ENCODE measurements at regions not wholly inside any gene's neighbourhood (a gene's known extent, or its start where the extent isn't known, plus 50 kb on each side); places are given as distances from the start of the nearest gene placed in this dataset.

GRCh38 chr3:159626598-159626997 lies 362.0 kb upstream of the IL12A start:
- Mint-ChIP-seq H3K4me1 (peaks cover 19% of the 10 kb centered on the region), H3K9me3 (no peaks in the 10 kb centered on the region), H3K4me3 (no peak overlapping the region), H3K36me3 (ENCODE audit: low read depth) (no peaks in the 10 kb centered on the region), H3K27ac (no peak overlapping the region), H3K27me3 (ENCODE audit: insufficient read depth) (peaks cover 4% of the 10 kb centered on the region)
- DNase-seq = no peak
- H3K9ac ChIP-seq (ENCODE audit: extremely low read depth, low read length, poor library complexity, severe bottlenecking) = no peak overlapping the region
- H3K36me3 ChIP-seq (ENCODE audit: control insufficient read depth, insufficient read depth, low read length) = no peaks in the 10 kb centered on the region
- no peak for TF ChIP-seq CTCF (conservative IDR thresholded peaks at IDR 0.05)
- 57 to 91% methylated on average over 1 of the region's 1 CpG for WGBS, 2 experiments (ENCODE audit: insufficient coverage in 1 of 2, insufficient read length in 1 of 2)
- no peaks in the 10 kb centered on the region for H3K9me3 ChIP-seq (ENCODE audit: control insufficient read depth, low read length)
- H3K4me3 ChIP-seq (ENCODE audit: low read length) = no peak overlapping the region
- peaks cover 3% of the 10 kb centered on the region for H3K4me1 ChIP-seq (ENCODE audit: control insufficient read depth, insufficient read depth, low read length)
- H3K27me3 ChIP-seq (ENCODE audit: control insufficient read depth, insufficient read depth, low read length, poor library complexity, severe bottlenecking) = no peaks in the 10 kb centered on the region
- no peak overlapping the region for H3K27ac ChIP-seq (ENCODE audit: low read depth, low read length)

- no peak for TF ChIP-seq CTCF (conservative IDR thresholded peaks at IDR 0.05)
- H3K9ac ChIP-seq (ENCODE audit: extremely low read depth, low read length, poor library complexity, severe bottlenecking) = no peak overlapping the region
- no peaks in the 10 kb centered on the region for H3K9me3 Mint-ChIP-seq
- H3K36me3 ChIP-seq (ENCODE audit: control insufficient read depth, insufficient read depth, low read length) = no peaks in the 10 kb centered on the region
- H3K9me3 ChIP-seq (ENCODE audit: control insufficient read depth, low read length) = no peaks in the 10 kb centered on the region
- no peak overlapping the region for H3K4me3 ChIP-seq (ENCODE audit: low read length)
- peaks cover 4% of the 10 kb centered on the region for H3K27me3 Mint-ChIP-seq (ENCODE audit: insufficient read depth)
- H3K4me3 Mint-ChIP-seq = no peak overlapping the region
- H3K27ac Mint-ChIP-seq = no peak overlapping the region
- H3K27me3 ChIP-seq (ENCODE audit: control insufficient read depth, insufficient read depth, low read length, poor library complexity, severe bottlenecking) = no peaks in the 10 kb centered on the region
- H3K4me1 Mint-ChIP-seq = peaks cover 17% of the 10 kb centered on the region
- no peak overlapping the region for H3K27ac ChIP-seq (ENCODE audit: low read depth, low read length)
- peaks cover 3% of the 10 kb centered on the region for H3K4me1 ChIP-seq (ENCODE audit: control insufficient read depth, insufficient read depth, low read length)
- no peaks in the 10 kb centered on the region for H3K36me3 Mint-ChIP-seq (ENCODE audit: low read depth)
- 96% methylated on average over 2 of the region's 2 CpGs; no CpG with 5 or more reads in 1 of the 2 experiments for WGBS, 2 experiments (ENCODE audit: insufficient coverage in 1 of 2, insufficient read length in 1 of 2)
- no peak for DNase-seq
Measured at GRCh38 chr3:159627229-159627628, 361.4 kb upstream of the IL12A start.

GRCh38 chr3:159627634-159628033 lies 361.0 kb upstream of the IL12A start:
- no peaks in the 10 kb centered on the region for H3K36me3 ChIP-seq (ENCODE audit: control insufficient read depth, insufficient read depth, low read length)
- Mint-ChIP-seq H3K27ac (no peak overlapping the region), H3K4me3 (no peak overlapping the region), H3K9me3 (no peaks in the 10 kb centered on the region), H3K4me1 (peaks cover 21% of the 10 kb centered on the region), H3K36me3 (ENCODE audit: low read depth) (no peaks in the 10 kb centered on the region), H3K27me3 (ENCODE audit: insufficient read depth) (peaks cover 4% of the 10 kb centered on the region)
- H3K27ac ChIP-seq (ENCODE audit: low read depth, low read length) = no peak overlapping the region
- DNase-seq = no peak
- H3K27me3 ChIP-seq (ENCODE audit: control insufficient read depth, insufficient read depth, low read length, poor library complexity, severe bottlenecking) = no peaks in the 10 kb centered on the region
- H3K9me3 ChIP-seq (ENCODE audit: control insufficient read depth, low read length) = no peaks in the 10 kb centered on the region
- H3K9ac ChIP-seq (ENCODE audit: extremely low read depth, low read length, poor library complexity, severe bottlenecking) = no peak overlapping the region
- TF ChIP-seq CTCF (conservative IDR thresholded peaks at IDR 0.05) = no peak
- H3K4me3 ChIP-seq (ENCODE audit: low read length) = no peak overlapping the region
- H3K4me1 ChIP-seq (ENCODE audit: control insufficient read depth, insufficient read depth, low read length) = peaks cover 7% of the 10 kb centered on the region
- 94 to 100% methylated on average over 3 to 4 of the region's 4 CpGs for WGBS, 2 experiments (ENCODE audit: insufficient coverage in 1 of 2, insufficient read length in 1 of 2)

Measured in endodermal cell (in vitro differentiated cells).